DND-41 (cell line): ENCODE measurements at regions not wholly inside any gene's neighbourhood (a gene's known extent, or its start where the extent isn't known, plus 50 kb on each side); places are given as distances from the start of the nearest gene placed in this dataset.
A peak's percentile ranks its signal among the peaks of the same experiment; 100 is the strongest.

Experiments used
- ATAC-seq: fragments of 200-7000 bp; cut with Tn5 transposase; 3 replicates; pipeline ENCODE4 v1.9.1; 2021; ENCODE audit warnings: low read depth; ENCODE audit not compliant: insufficient read depth
- DNase-seq: peaks from one replicate; pipeline ENCODE4 v3.0.0-alpha.2; 2020
- H2AFZ ChIP-seq: 2 replicates; pipeline ENCODE4 v1.6.0; 2012; ENCODE audit warnings: low read depth, low read length
- H3K27ac ChIP-seq: 2 replicates; pipeline ENCODE4 v1.5.1; 2012; ENCODE audit warnings: low read length, inconsistent platforms
- H3K27me3 ChIP-seq: fragments of 200-600 bp; sonication (generic); 2 replicates; pipeline ENCODE4 v1.6.0; 2012; ENCODE audit warnings: low read length, mild to moderate bottlenecking, inconsistent platforms; ENCODE audit not compliant: insufficient read depth, poor library complexity
- H3K36me3 ChIP-seq: 2 replicates; pipeline ENCODE4 v1.5.1; 2012; ENCODE audit warnings: low read length, inconsistent platforms; ENCODE audit not compliant: insufficient read depth
- H3K4me1 ChIP-seq: 2 replicates; pipeline ENCODE4 v1.5.1; 2012; ENCODE audit warnings: mild to moderate bottlenecking, low read length; ENCODE audit not compliant: insufficient read depth
- H3K4me2 ChIP-seq: 2 replicates; pipeline ENCODE4 v1.6.0; 2012; ENCODE audit warnings: mild to moderate bottlenecking, moderate library complexity, low read length, inconsistent platforms; ENCODE audit not compliant: insufficient read depth
- H3K4me3 ChIP-seq, 2 experiments: fragments of 200-600 bp in 1 of 2; shearing (Covaris generic) in 1 of 2; 2 replicates each; pipeline ENCODE4 v1.5.1; 2012 to 2016; ENCODE audit warnings: inconsistent platforms in 2 of 2, low read length in 2 of 2, mild to moderate bottlenecking in 2 of 2, low read depth in 1 of 2, moderate library complexity in 1 of 2
- H3K79me2 ChIP-seq: 2 replicates; pipeline ENCODE4 v1.6.0; 2012; ENCODE audit warnings: low read length, inconsistent platforms; ENCODE audit not compliant: insufficient read depth
- H3K9ac ChIP-seq: 2 replicates; pipeline ENCODE4 v1.6.0; 2012; ENCODE audit warnings: low read depth, mild to moderate bottlenecking, inconsistent platforms, low read length, moderate library complexity
- H3K9me3 ChIP-seq: 2 replicates; pipeline ENCODE4 v1.5.1; 2012; ENCODE audit warnings: low read length, moderate library complexity, mild to moderate bottlenecking, inconsistent platforms; ENCODE audit not compliant: insufficient read depth, severe bottlenecking
- H4K20me1 ChIP-seq: 2 replicates; pipeline ENCODE4 v1.6.0; 2012; ENCODE audit warnings: low read length; ENCODE audit not compliant: insufficient read depth
- EZH2 ChIP-seq: IDR thresholded peaks from 3 replicates; pipeline ENCODE4 v1.6.1; 2012; ENCODE audit warnings: borderline replicate concordance, low read depth, mild to moderate bottlenecking, moderate library complexity, low read length, inconsistent platforms; ENCODE audit not compliant: severe bottlenecking
- TF ChIP-seq, protein P1 (sequence below): IDR thresholded peaks from 2 replicates; pipeline ENCODE4 v1.5.1; 2012; ENCODE audit warnings: borderline replicate concordance, low read length, moderate library complexity, mild to moderate bottlenecking; ENCODE audit not compliant: poor library complexity, severe bottlenecking; ENCODE audit errors: extremely low read depth

DNA sequence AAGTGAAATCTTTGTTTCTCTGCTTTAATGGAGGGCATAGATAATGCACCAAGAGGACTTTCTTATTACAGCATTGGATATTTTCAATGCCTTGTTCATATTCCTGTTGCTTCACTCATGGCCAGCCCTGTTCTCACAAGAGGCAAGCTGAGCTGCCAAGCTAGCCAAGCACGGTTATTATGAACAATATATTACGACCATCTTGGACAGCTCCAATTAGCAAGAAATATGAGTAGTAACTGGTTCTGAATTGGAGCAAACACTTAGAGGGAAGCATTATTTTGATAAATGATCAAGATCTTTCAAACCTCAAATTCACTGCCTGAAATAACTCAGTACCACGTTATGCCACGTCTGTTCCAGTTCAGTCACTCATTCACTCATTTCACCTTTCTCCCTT, 159.8 kb downstream of the SETD4 start:
- no peak for DNase-seq
- Histone ChIP-seq H3K4me3 (no peak overlapping the region), H3K4me2 (no peak overlapping the region), H3K36me3 (no peaks in the 10 kb centered on the region), H3K27me3 (no peaks in the 10 kb centered on the region), H2AFZ (no peak overlapping the region), H3K27ac (no peak overlapping the region), H3K9ac (no peak overlapping the region), H3K4me1 (no peaks in the 10 kb centered on the region), H3K9me3 (no peaks in the 10 kb centered on the region), H3K79me2 (no peaks in the 10 kb centered on the region), H4K20me1 (no peaks in the 10 kb centered on the region)
- TF ChIP-seq, protein P1, sequence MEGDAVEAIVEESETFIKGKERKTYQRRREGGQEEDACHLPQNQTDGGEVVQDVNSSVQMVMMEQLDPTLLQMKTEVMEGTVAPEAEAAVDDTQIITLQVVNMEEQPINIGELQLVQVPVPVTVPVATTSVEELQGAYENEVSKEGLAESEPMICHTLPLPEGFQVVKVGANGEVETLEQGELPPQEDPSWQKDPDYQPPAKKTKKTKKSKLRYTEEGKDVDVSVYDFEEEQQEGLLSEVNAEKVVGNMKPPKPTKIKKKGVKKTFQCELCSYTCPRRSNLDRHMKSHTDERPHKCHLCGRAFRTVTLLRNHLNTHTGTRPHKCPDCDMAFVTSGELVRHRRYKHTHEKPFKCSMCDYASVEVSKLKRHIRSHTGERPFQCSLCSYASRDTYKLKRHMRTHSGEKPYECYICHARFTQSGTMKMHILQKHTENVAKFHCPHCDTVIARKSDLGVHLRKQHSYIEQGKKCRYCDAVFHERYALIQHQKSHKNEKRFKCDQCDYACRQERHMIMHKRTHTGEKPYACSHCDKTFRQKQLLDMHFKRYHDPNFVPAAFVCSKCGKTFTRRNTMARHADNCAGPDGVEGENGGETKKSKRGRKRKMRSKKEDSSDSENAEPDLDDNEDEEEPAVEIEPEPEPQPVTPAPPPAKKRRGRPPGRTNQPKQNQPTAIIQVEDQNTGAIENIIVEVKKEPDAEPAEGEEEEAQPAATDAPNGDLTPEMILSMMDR, result no peak
- TF ChIP-seq EZH2, result no peak
- no peak for ATAC-seq

DNA sequence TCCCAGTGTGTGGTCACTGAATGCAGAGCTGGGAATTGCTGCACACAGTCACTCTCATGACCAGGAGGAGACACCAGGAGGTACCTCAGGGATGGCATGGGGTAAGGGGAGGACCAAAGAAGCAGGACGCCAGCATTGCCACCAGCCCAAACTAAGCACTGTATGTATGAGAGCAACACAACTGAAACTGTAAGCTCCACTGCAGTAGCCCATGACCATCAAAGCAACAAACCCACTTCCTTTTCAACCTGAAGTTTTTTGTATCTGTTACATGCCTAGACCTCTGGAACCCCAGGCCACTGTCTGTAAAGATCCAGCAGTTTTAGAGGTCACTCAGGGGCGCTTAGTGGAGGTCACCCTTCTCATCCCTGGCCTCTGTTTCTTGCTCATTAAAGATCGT, 164.3 kb downstream of the SETD4 start:
- Histone ChIP-seq H3K36me3 (no peaks in the 10 kb centered on the region), H3K27ac (no peak overlapping the region), H3K9me3 (no peaks in the 10 kb centered on the region), H3K4me3 (no peak overlapping the region), H3K27me3 (no peaks in the 10 kb centered on the region), H3K4me1 (no peaks in the 10 kb centered on the region), H2AFZ (no peak overlapping the region), H4K20me1 (no peaks in the 10 kb centered on the region), H3K4me2 (no peak overlapping the region), H3K79me2 (no peaks in the 10 kb centered on the region), H3K9ac (no peak overlapping the region)
- ATAC-seq (peak; percentile 58), DNase-seq (no peak)
- no peak for TF ChIP-seq EZH2
- TF ChIP-seq, protein P1, result no peak

DNA sequence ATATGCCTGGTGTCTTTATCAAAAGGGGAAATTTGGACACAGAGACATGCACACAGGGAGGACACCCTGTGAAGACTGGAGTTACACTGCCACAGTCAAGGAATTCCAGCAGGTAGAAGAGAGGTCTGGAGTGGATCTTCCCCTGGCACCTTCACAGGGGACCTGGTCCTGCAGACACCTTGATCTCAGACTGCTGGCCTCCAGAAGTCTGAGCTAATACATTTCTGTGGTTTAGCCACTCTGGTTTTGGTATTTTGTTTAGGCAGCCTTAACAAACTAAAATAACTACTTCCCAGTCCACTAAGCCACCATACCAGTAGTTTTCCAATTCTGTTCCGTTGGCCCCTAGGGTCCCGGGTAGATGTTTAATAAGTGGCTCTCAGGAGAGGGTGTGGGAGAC, 164.7 kb downstream of the SETD4 start:
- no peaks in the 10 kb centered on the region for H3K27me3 ChIP-seq
- no peaks in the 10 kb centered on the region for H3K36me3 ChIP-seq
- TF ChIP-seq, protein P1, result no peak
- TF ChIP-seq EZH2, result no peak
- no peak overlapping the region for H3K27ac ChIP-seq
- H4K20me1 ChIP-seq, result no peaks in the 10 kb centered on the region
- ATAC-seq (no peak), DNase-seq (no peak)
- H3K79me2 ChIP-seq, result no peaks in the 10 kb centered on the region
- H3K4me1 ChIP-seq, result no peaks in the 10 kb centered on the region
- no peak overlapping the region for H3K4me3 ChIP-seq
- no peak overlapping the region for H3K4me2 ChIP-seq
- no peak overlapping the region for H3K9ac ChIP-seq
- H2AFZ ChIP-seq, result no peak overlapping the region
- H3K9me3 ChIP-seq, result no peaks in the 10 kb centered on the region

DNA sequence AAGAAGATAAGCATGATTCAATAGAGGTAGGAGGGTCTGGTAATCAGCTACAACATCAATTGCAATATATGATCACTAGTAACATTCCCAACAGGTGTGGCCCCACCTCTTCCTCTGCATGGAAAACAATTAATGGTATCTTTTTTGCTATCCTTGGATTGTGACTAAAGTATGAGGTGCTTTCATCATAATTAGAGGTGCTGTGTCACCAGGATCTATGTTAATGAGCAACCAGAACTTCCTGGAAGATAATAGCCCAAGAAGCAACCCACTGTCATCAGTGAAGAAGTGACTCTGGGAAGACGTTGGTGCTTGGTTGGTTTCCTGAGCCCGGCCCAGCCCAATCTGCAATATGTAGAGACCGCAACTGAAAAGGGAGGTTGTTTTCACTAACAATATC, 167.2 kb downstream of the SETD4 start:
- H3K27me3 ChIP-seq, result no peaks in the 10 kb centered on the region
- H4K20me1 ChIP-seq, result no peaks in the 10 kb centered on the region
- H3K9ac ChIP-seq, result no peak overlapping the region
- no peaks in the 10 kb centered on the region for H3K79me2 ChIP-seq
- H3K9me3 ChIP-seq, result no peaks in the 10 kb centered on the region
- no peak overlapping the region for H2AFZ ChIP-seq
- H3K27ac ChIP-seq, result no peak overlapping the region
- TF ChIP-seq EZH2, result no peak
- TF ChIP-seq, protein P1, result no peak
- H3K4me2 ChIP-seq, result no peak overlapping the region
- H3K4me3 ChIP-seq, result no peak overlapping the region
- H3K36me3 ChIP-seq, result no peaks in the 10 kb centered on the region
- DNase-seq, result no peak
- ATAC-seq, result no peak
- H3K4me1 ChIP-seq, result no peaks in the 10 kb centered on the region
